HFFc6 (cell line): ENCODE measurements at regions not wholly inside any gene's neighbourhood (a gene's known extent, or its start where the extent isn't known, plus 50 kb on each side); places are given as distances from the start of the nearest gene placed in this dataset.

ENCODE experiments used
- DNase-seq: peaks from one replicate; pipeline ENCODE4 v3.0.0-alpha.2; 2018
- H3K27ac Mint-ChIP-seq: 2 replicates; pipeline ENCODE4 v1.8.0; 2020; ENCODE audit warnings: mild to moderate bottlenecking, mixed read lengths
- H3K27me3 Mint-ChIP-seq: 2 replicates; pipeline ENCODE4 v1.8.0; 2021; ENCODE audit warnings: mild to moderate bottlenecking, moderate library complexity, mixed read lengths; ENCODE audit not compliant: insufficient read depth
- H3K36me3 Mint-ChIP-seq: 2 replicates; pipeline ENCODE4 v1.8.0; 2021; ENCODE audit warnings: low read depth, mixed read lengths
- H3K4me1 Mint-ChIP-seq: 2 replicates; pipeline ENCODE4 v1.8.0; 2020; ENCODE audit warnings: low read depth, mixed read lengths
- H3K4me3 Mint-ChIP-seq: 2 replicates; pipeline ENCODE4 v1.8.0; 2020; ENCODE audit warnings: mild to moderate bottlenecking, moderate library complexity, mixed read lengths
- H3K9me3 Mint-ChIP-seq: 2 replicates; pipeline ENCODE4 v1.8.0; 2020; ENCODE audit warnings: mild to moderate bottlenecking, mixed read lengths
- CTCF ChIP-seq: fragments of 200-600 bp; sonication (generic); IDR thresholded peaks from 2 replicates; pipeline ENCODE4 v1.5.0; 2021; ENCODE audit warnings: antibody characterized with exemption, mild to moderate bottlenecking

GRCh38 chr4:14675279-14675985 is 326.8 kb upstream of the CPEB2 start:
- Mint-ChIP-seq H3K27me3 (0 out of 2 replicates have a peak, but pooled peaks cover 1% of the 10 kb centered on the region), H3K4me3 (no peak overlapping the region), H3K27ac (no peak overlapping the region), H3K9me3 (peaks cover 17% of the 10 kb centered on the region), H3K4me1 (no peaks in the 10 kb centered on the region), H3K36me3 (no peaks in the 10 kb centered on the region)
- DNase-seq = no peak
- no peak for TF ChIP-seq CTCF

GRCh38 chr4:14679906-14680305 is 322.4 kb upstream of the CPEB2 start:
- peaks cover 17% of the 10 kb centered on the region for H3K9me3 Mint-ChIP-seq
- no peak overlapping the region for H3K27ac Mint-ChIP-seq
- no peak for TF ChIP-seq CTCF
- H3K4me1 Mint-ChIP-seq = no peaks in the 10 kb centered on the region
- DNase-seq = no peak
- H3K4me3 Mint-ChIP-seq = no peak overlapping the region
- 0 out of 2 replicates have a peak, but pooled peaks cover 1% of the 10 kb centered on the region for H3K27me3 Mint-ChIP-seq
- no peaks in the 10 kb centered on the region for H3K36me3 Mint-ChIP-seq

- DNase-seq = no peak
- Mint-ChIP-seq H3K9me3 (peaks cover 17% of the 10 kb centered on the region), H3K4me1 (no peaks in the 10 kb centered on the region), H3K27me3 (0 out of 2 replicates have a peak, but pooled peaks cover 1% of the 10 kb centered on the region), H3K4me3 (no peak overlapping the region), H3K36me3 (no peaks in the 10 kb centered on the region), H3K27ac (no peak overlapping the region)
- no peak for TF ChIP-seq CTCF
Measured at GRCh38 chr4:14681330-14681729, 321.0 kb upstream of the CPEB2 start.

- Mint-ChIP-seq H3K4me3 (no peak overlapping the region), H3K9me3 (peaks cover 25% of the 10 kb centered on the region), H3K27ac (no peak overlapping the region), H3K36me3 (no peaks in the 10 kb centered on the region; the same call in 1 of the 2 replicates), H3K4me1 (no peaks in the 10 kb centered on the region), H3K27me3 (peaks cover 1% of the 10 kb centered on the region; the same call in 1 of the 2 replicates)
- no peak for DNase-seq
- TF ChIP-seq CTCF = no peak
Measured at GRCh38 chr4:14693728-14694127, 308.6 kb upstream of the CPEB2 start.

- no peak overlapping the region for H3K27ac Mint-ChIP-seq
- DNase-seq = no peak
- no peaks in the 10 kb centered on the region for H3K36me3 Mint-ChIP-seq
Measured at GRCh38 chr4:14695095-14695845, 307.0 kb upstream of the CPEB2 start.

More at GRCh38 chr4:14695095-14695845, 307.0 kb upstream of the CPEB2 start:
- no peak for TF ChIP-seq CTCF
- no peaks in the 10 kb centered on the region for H3K4me1 Mint-ChIP-seq
- peaks cover 21% of the 10 kb centered on the region for H3K9me3 Mint-ChIP-seq
- H3K4me3 Mint-ChIP-seq = no peak overlapping the region
- peaks cover 1% of the 10 kb centered on the region; the same call in 1 of the 2 replicates for H3K27me3 Mint-ChIP-seq
